Activated CD8-positive, alpha-beta T cell treated with anti-CD3 and anti-CD28 coated beads for 36 hours (primary cell): ENCODE measurements at regions not wholly inside any gene's neighbourhood (a gene's known extent, or its start where the extent isn't known, plus 50 kb on each side); places are given as distances from the start of the nearest gene placed in this dataset.

Experiments used
- ATAC-seq: fragments of 200-7000 bp; cut with Tn5 transposase; one replicate; pipeline ENCODE4 v1.10.0; 2021; ENCODE audit warnings: mild to moderate bottlenecking, moderate library complexity
- CTCF ChIA-PET: fragments of 350-600 bp; sonication (Branson Sonifier 250); formaldehyde crosslinking; loops from one replicate; lab custom pipeline; 2021; ENCODE audit warnings: antibody characterized with exemption; lab: Charles Lee
- POLR2A ChIA-PET: fragments of 350-600 bp; sonication (Branson Sonifier 250); formaldehyde crosslinking; loops from one replicate; lab custom pipeline; 2021; ENCODE audit warnings: antibody characterized with exemption; lab: Charles Lee
- DNase-seq: peaks from one replicate; pipeline ENCODE4 v3.0.0-alpha.2; 2020
- H3K27ac Mint-ChIP-seq: one replicate; pipeline ENCODE4 v1.8.0; 2021; ENCODE audit warnings: mild to moderate bottlenecking, mixed read lengths
- H3K27me3 Mint-ChIP-seq: one replicate; pipeline ENCODE4 v1.8.0; 2021; ENCODE audit warnings: mixed read lengths
- H3K36me3 Mint-ChIP-seq: one replicate; pipeline ENCODE4 v1.8.0; 2021; ENCODE audit warnings: low read depth, mixed read lengths
- H3K4me1 Mint-ChIP-seq: one replicate; pipeline ENCODE4 v1.8.0; 2021; ENCODE audit warnings: low read depth, mixed read lengths
- H3K4me3 Mint-ChIP-seq: one replicate; pipeline ENCODE4 v1.8.0; 2021; ENCODE audit warnings: mild to moderate bottlenecking, moderate library complexity, mixed read lengths
- H3K9me3 Mint-ChIP-seq: one replicate; pipeline ENCODE4 v1.8.0; 2021; ENCODE audit warnings: mixed read lengths
- CTCF ChIP-seq: fragments of 200-600 bp; IDR thresholded peaks from one replicate; pipeline ENCODE4 v1.8.0; 2022; ENCODE audit warnings: antibody characterized with exemption, mild to moderate bottlenecking
- intact Hi-C: fragments of 100-400 bp; cut with micrococcal nuclease; formaldehyde crosslinking; loops from one replicate; pipeline ENCODE4 v1.10.0; 2022

DNA sequence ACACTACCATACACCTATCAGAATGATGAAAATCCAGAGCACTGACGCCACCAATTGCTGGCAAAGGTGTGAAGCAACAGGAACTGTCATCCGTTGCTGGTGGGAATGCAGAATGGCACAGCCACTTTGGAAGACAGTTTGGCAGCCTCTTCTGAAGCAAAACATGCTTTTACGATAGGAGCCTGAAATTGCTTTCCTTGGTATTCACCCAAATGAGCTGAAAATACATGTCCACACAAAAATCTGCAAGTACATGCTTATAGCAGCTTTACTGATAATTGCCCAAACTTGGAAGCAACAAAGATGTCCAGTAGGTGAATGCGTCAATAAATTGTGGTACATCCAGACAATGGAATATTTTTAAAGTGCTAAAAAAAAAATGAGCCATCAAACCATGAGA, 322.8 kb upstream of the FAT1 start:
- DNase-seq: no peak
- CTCF ChIA-PET: no interaction called here
- Mint-ChIP-seq H3K27ac (no peak overlapping the region), H3K36me3 (no peaks in the 10 kb centered on the region), H3K4me3 (no peak overlapping the region), H3K27me3 (no peaks in the 10 kb centered on the region), H3K9me3 (peaks cover 11% of the 10 kb centered on the region), H3K4me1 (no peaks in the 10 kb centered on the region)
- POLR2A ChIA-PET: no interaction called here
- ATAC-seq: no peak
- TF ChIP-seq CTCF: no peak
- intact Hi-C loops: no loop called here

- Mint-ChIP-seq H3K36me3 (no peaks in the 10 kb centered on the region), H3K4me1 (no peaks in the 10 kb centered on the region), H3K27ac (no peak overlapping the region), H3K9me3 (peaks cover 10% of the 10 kb centered on the region), H3K4me3 (no peak overlapping the region), H3K27me3 (no peaks in the 10 kb centered on the region)
- POLR2A ChIA-PET: no interaction called here
- intact Hi-C loops: no loop called here
- TF ChIP-seq CTCF: no peak
- CTCF ChIA-PET: no interaction called here
- DNase-seq (no peak), ATAC-seq (no peak)
These were observed 335.4 kb upstream of the FAT1 start for GRCh38 chr4:187059021-187059420.

DNA sequence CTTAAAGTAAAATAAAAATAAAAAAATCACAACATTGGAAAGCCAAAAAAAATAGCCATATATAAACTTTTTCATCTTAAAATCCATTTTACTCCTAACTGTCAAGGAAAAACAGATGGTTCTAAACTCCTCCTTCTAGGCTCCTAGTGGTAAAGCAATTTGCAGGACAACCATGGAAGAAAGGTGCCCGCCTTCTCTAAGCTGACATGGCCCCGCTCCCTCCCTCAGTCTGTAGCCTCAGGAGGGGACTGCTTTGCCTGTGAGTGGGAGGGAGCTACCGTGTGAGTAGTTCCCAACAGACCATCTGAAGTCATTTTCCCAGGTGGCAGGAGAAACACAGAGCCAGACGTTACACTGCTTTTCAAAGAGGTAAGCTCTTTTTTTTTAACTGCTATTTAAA, 336.2 kb upstream of the FAT1 start:
- no peak for ATAC-seq
- TF ChIP-seq CTCF: no peak
- Mint-ChIP-seq H3K4me1 (no peaks in the 10 kb centered on the region), H3K27ac (no peak overlapping the region), H3K9me3 (peaks cover 10% of the 10 kb centered on the region), H3K4me3 (no peak overlapping the region), H3K27me3 (no peaks in the 10 kb centered on the region), H3K36me3 (no peaks in the 10 kb centered on the region)
- ChIA-PET CTCF (no interaction called here), POLR2A (no interaction called here)
- no peak for DNase-seq
- intact Hi-C loops: no loop called here

DNA sequence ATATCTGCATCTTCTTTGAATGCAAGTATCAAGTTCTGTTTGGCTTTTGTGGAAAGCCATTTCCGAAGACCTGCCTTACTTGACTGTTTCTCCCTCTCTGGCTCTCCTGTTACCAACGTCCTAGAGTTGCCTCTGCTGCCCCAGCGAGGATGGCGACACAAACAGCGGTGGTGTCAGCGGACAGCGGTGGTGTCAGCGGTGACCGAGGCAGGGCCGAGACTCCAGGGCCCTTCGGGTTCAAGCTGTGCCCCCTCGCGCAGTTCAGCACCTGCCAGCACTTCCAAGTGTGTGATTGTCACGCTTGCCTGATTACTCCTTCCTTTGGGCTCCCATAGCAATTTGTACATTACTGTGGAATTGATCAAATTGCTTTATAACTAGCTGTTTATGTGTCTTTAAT, 336.9 kb upstream of the FAT1 start:
- ChIA-PET CTCF (no interaction called here), POLR2A (no interaction called here)
- Mint-ChIP-seq H3K27ac (no peak overlapping the region), H3K27me3 (no peaks in the 10 kb centered on the region), H3K36me3 (no peaks in the 10 kb centered on the region), H3K9me3 (peaks cover 10% of the 10 kb centered on the region), H3K4me3 (no peak overlapping the region), H3K4me1 (no peaks in the 10 kb centered on the region)
- DNase-seq (no peak), ATAC-seq (no peak)
- intact Hi-C loops: no loop called here
- TF ChIP-seq CTCF: no peak

DNA sequence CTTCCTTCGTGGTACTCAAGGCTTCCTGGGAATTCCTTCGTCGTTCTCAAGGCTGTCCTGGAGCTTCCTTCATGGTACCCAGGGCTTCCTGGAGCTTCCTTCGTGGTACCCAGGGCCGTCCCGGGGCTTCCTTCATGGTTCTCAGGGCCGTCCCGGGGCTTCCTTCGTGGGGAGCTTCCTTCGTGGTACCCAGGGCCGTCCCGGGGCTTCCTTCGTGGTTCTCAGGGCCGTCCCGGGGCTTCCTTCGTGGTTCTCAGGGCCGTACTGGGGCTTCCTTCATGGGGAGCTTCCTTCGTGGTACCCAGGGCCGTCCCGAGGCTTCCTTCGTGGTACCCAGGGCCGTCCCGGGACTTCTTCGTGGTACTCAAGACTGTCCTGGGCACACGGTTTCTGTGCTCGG, 339.6 kb upstream of the FAT1 start:
- Mint-ChIP-seq H3K4me1 (no peaks in the 10 kb centered on the region), H3K9me3 (peaks cover 8% of the 10 kb centered on the region), H3K27me3 (no peaks in the 10 kb centered on the region), H3K4me3 (no peak overlapping the region), H3K27ac (no peak overlapping the region), H3K36me3 (no peaks in the 10 kb centered on the region)
- DNase-seq: no peak
- intact Hi-C loops: no loop called here
- POLR2A ChIA-PET: no interaction called here
- no peak for TF ChIP-seq CTCF
- ATAC-seq: no peak
- CTCF ChIA-PET: no interaction called here
